Breast epithelium (tissue), 4 donors: ENCODE measurements at regions not wholly inside any gene's neighbourhood (a gene's known extent, or its start where the extent isn't known, plus 50 kb on each side); places are given as distances from the start of the nearest gene placed in this dataset.
"Not testable (repeated sequence)": the region's sequence is repeated elsewhere in the genome, so short reads cannot be mapped to it uniquely, and the experiment has no call there.

Experiments
- DNase-seq, 2 donors: peaks; one replicate each; pipeline ENCODE4 v3.0.0-alpha.2; 2019; ENCODE audit warnings: low spot score in 2 of 2
- H3K27ac ChIP-seq, 2 donors: fragments of 200-600 bp; sonication (generic) in 1 of 2; one replicate each; pipeline ENCODE4 v1.5.1; 2016 to 2019; ENCODE audit warnings: mild to moderate bottlenecking in 1 of 2
- H3K27me3 ChIP-seq, 2 donors: fragments of 200-600 bp; sonication (generic) in 1 of 2; one replicate each; pipeline versions ENCODE4 v1.5.1 to v1.6.0; 2017 to 2019; ENCODE audit warnings: control low read depth in 1 of 2, mild to moderate bottlenecking in 1 of 2
- H3K36me3 ChIP-seq: fragments of 200-600 bp; one replicate; pipeline ENCODE4 v1.5.1; 2019
- H3K4me1 ChIP-seq, 2 donors: fragments of 200-600 bp; sonication (generic); one replicate each; pipeline ENCODE4 v1.5.1; 2016 to 2019; ENCODE audit warnings: control low read depth in 1 of 2
- H3K4me3 ChIP-seq, 3 donors: fragments of 200-600 bp; sonication (generic); 1 replicate in 2 of 3; 2 replicates in 1 of 3; pipeline ENCODE4 v1.5.1; 2016 to 2019; ENCODE audit warnings: mild to moderate bottlenecking in 3 of 3, moderate library complexity in 2 of 3
- H3K9me3 ChIP-seq, 2 donors: fragments of 200-600 bp; sonication (generic) in 1 of 2; one replicate each; pipeline ENCODE4 v1.5.1; 2016 to 2019; ENCODE audit warnings: control low read depth in 1 of 2
- CTCF ChIP-seq, 3 donors: fragments of 450-650 bp; IDR thresholded peaks; one replicate each; pipeline ENCODE4 v1.5.1; 2016 to 2017; ENCODE audit warnings: antibody characterized with exemption in 3 of 3, mild to moderate bottlenecking in 3 of 3, moderate library complexity in 3 of 3
- POLR2A ChIP-seq: fragments of 450-650 bp; IDR thresholded peaks from one replicate; pipeline ENCODE4 v1.6.1; 2016; ENCODE audit warnings: antibody characterized with exemption, mild to moderate bottlenecking, moderate library complexity
- POLR2AphosphoS5 ChIP-seq, 3 donors: sonication (generic); formaldehyde crosslinking; IDR thresholded peaks; one replicate each; pipeline ENCODE4 v1.6.1; 2017; ENCODE audit warnings: antibody characterized with exemption in 3 of 3
- intact Hi-C: fragments of 100-400 bp; cut with DNase I; formaldehyde crosslinking; loops from one replicate; pipeline ENCODE4 v1.15.1; 2023; ENCODE audit warnings: low total_unique reads

DNA sequence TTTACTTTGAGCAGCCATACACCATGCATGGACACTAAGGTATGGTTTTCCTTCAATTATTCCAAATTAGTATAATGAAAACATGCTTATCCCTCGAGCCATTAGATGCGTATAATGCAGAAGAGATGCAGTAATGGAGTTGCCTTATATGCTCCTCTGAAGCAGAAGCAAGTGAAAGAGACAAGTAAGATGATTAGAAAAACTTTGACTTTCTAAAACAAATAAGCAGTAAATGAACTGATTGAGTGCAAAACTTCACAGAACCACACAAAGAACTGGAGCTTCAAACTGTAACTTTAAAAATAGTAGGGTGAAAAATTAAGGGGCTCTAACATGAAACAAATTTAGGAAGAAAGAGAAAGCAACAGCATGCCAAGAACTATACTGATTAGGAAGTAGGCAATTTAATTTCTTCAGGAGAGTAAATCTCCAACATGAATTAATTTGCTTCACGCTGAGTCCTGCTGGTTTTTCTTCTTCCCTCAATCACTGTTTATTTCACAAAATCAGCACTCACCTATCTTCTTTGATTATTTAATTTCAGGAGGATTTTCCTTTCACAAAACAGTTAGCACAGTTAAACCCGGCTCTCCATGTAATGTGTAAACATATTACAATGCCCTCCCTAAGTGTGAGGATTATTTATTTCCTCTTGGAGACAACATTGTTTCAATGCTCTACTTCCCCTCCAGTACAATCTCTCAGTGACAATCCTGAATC lies 90.3 kb upstream of the PAM start:
- Histone ChIP-seq H3K4me3 (no peak overlapping the region), H3K27me3 (no peaks in the 10 kb centered on the region), H3K4me1 (no peaks in the 10 kb centered on the region), H3K9me3 (no peaks in the 10 kb centered on the region), H3K27ac (no peak overlapping the region), H3K36me3 (no peaks in the 10 kb centered on the region)
- intact Hi-C loops: no loop called here
- no peak for DNase-seq
- TF ChIP-seq CTCF (IDR thresholded peaks at IDR 0.05): no peak
- TF ChIP-seq POLR2A: no peak
- TF ChIP-seq POLR2AphosphoS5 (IDR thresholded peaks at IDR 0.05): no peak

GRCh38 chr5:102666164-102666946 lies 88.8 kb upstream of the PAM start:
- intact Hi-C loops: no loop called here
- no peak for DNase-seq
- TF ChIP-seq CTCF (IDR thresholded peaks at IDR 0.05) (no peak), POLR2AphosphoS5 (IDR thresholded peaks at IDR 0.05) (no peak), POLR2A (no peak)
- Histone ChIP-seq H3K4me3 (no peak overlapping the region), H3K27ac (no peak overlapping the region), H3K9me3 (no peaks in the 10 kb centered on the region), H3K27me3 (no peaks in the 10 kb centered on the region), H3K4me1 (no peaks in the 10 kb centered on the region), H3K36me3 (no peaks in the 10 kb centered on the region)

GRCh38 chr5:102668220-102668932 lies 86.7 kb upstream of the PAM start:
- H3K36me3 ChIP-seq: no peaks in the 10 kb centered on the region
- no peaks in the 10 kb centered on the region for H3K27me3 ChIP-seq
- intact Hi-C loops: no loop called here
- DNase-seq: no peak
- H3K4me3 ChIP-seq: no peak overlapping the region
- H3K9me3 ChIP-seq: no peaks in the 10 kb centered on the region
- H3K27ac ChIP-seq: no peak overlapping the region
- H3K4me1 ChIP-seq: no peaks in the 10 kb centered on the region
- no peak for TF ChIP-seq CTCF (IDR thresholded peaks at IDR 0.05)
- TF ChIP-seq POLR2AphosphoS5 (IDR thresholded peaks at IDR 0.05): no peak

- Histone ChIP-seq H3K27me3 (no peaks in the 10 kb centered on the region), H3K9me3 (no peaks in the 10 kb centered on the region), H3K36me3 (no peaks in the 10 kb centered on the region), H3K4me3 (no peak overlapping the region), H3K4me1 (no peaks in the 10 kb centered on the region), H3K27ac (no peak overlapping the region)
- no peak for DNase-seq
- intact Hi-C loops: no loop called here
- TF ChIP-seq CTCF (IDR thresholded peaks at IDR 0.05): no peak
- TF ChIP-seq POLR2AphosphoS5 (IDR thresholded peaks at IDR 0.05): no peak
- TF ChIP-seq POLR2A: no peak
Observed at GRCh38 chr5:102670224-102670836, 84.8 kb upstream of the PAM start.

GRCh38 chr5:102671033-102671734 lies 83.9 kb upstream of the PAM start:
- DNase-seq, H3K4me3 ChIP-seq, H3K4me1 ChIP-seq, H3K27me3 ChIP-seq, H3K9me3 ChIP-seq, H3K36me3 ChIP-seq, H3K27ac ChIP-seq, intact Hi-C loops: not testable (repeated sequence)
